Hepatocyte (in vitro differentiated cells): ENCODE measurements at regions not wholly inside any gene's neighbourhood (a gene's known extent, or its start where the extent isn't known, plus 50 kb on each side); places are given as distances from the start of the nearest gene placed in this dataset.

Experiments
- DNase-seq: peaks from one replicate; pipeline ENCODE4 v3.0.0-alpha.2; 2016; ENCODE audit warnings: low spot score
- H2AFZ ChIP-seq: fragments of 200-600 bp; sonication (generic); 2 replicates; pipeline ENCODE4 v1.6.0; 2016; ENCODE audit warnings: antibody characterized with exemption, mild to moderate bottlenecking
- H3K27ac ChIP-seq: fragments of 200-600 bp; sonication (generic); 2 replicates; pipeline ENCODE4 v1.5.1; 2016; ENCODE audit warnings: mild to moderate bottlenecking
- H3K27me3 ChIP-seq: fragments of 200-600 bp; sonication (generic); 2 replicates; pipeline ENCODE4 v1.6.1; 2016
- H3K36me3 ChIP-seq: fragments of 200-600 bp; sonication (generic); replicated peaks from 2 replicates; pipeline ENCODE4 v1.5.1; 2016; ENCODE audit warnings: low read depth; ENCODE audit not compliant: insufficient read depth
- H3K4me1 ChIP-seq: fragments of 200-600 bp; sonication (generic); 2 replicates; pipeline ENCODE4 v1.5.1; 2016; ENCODE audit warnings: mild to moderate bottlenecking, moderate library complexity; ENCODE audit not compliant: insufficient read depth
- H3K4me2 ChIP-seq: fragments of 200-600 bp; sonication (generic); 2 replicates; pipeline ENCODE4 v1.6.0; 2016
- H3K4me3 ChIP-seq: fragments of 200-600 bp; sonication (generic); 2 replicates; pipeline ENCODE4 v1.5.1; 2016; ENCODE audit warnings: mild to moderate bottlenecking
- H3K79me2 ChIP-seq: fragments of 200-600 bp; sonication (generic); 2 replicates; pipeline ENCODE4 v1.6.0; 2017; ENCODE audit warnings: mild to moderate bottlenecking
- H3K9me2 ChIP-seq: fragments of 200-600 bp; sonication (generic); replicated peaks from 2 replicates; pipeline ENCODE4 v1.6.0; 2017; ENCODE audit warnings: mild to moderate bottlenecking; ENCODE audit not compliant: insufficient read depth
- H3K9me3 ChIP-seq: fragments of 200-600 bp; sonication (generic); 2 replicates; pipeline ENCODE4 v1.5.1; 2016; ENCODE audit warnings: low read depth, mild to moderate bottlenecking
- H4K20me1 ChIP-seq: fragments of 200-600 bp; sonication (generic); 2 replicates; pipeline ENCODE4 v1.6.0; 2016; ENCODE audit warnings: mild to moderate bottlenecking; ENCODE audit not compliant: insufficient read depth, poor library complexity, severe bottlenecking
- CTCF ChIP-seq: fragments of 200-600 bp; sonication (generic); IDR thresholded peaks from 2 replicates; pipeline ENCODE4 v1.5.1; 2016; ENCODE audit warnings: antibody characterized with exemption, mild to moderate bottlenecking; ENCODE audit not compliant: poor library complexity
- EZH2 ChIP-seq: fragments of 200-600 bp; sonication (generic); IDR thresholded peaks from 2 replicates; pipeline ENCODE4 v1.6.1; 2016; ENCODE audit warnings: antibody characterized with exemption, mild to moderate bottlenecking, borderline replicate concordance
- EZH2phosphoT487 ChIP-seq: fragments of 200-600 bp; sonication (generic); IDR thresholded peaks from one replicate; pipeline ENCODE4 v1.6.1; 2018; ENCODE audit warnings: antibody characterized with exemption, mild to moderate bottlenecking, low read depth, moderate library complexity; ENCODE audit not compliant: unreplicated experiment, severe bottlenecking
- WGBS: methylation state at CpG from one replicate; pipeline ENCODE4 v1.1.6; 2016; ENCODE audit warnings: low lambda C conversion rate; ENCODE audit errors: missing lambda C conversion rate; 5-methylcytosine and 5-hydroxymethylcytosine counted together

GRCh38 chr4:162282684-162283083, 118.9 kb upstream of the FSTL5 start:
- no peaks in the 10 kb centered on the region for H3K9me3 ChIP-seq
- DNase-seq = no peak

GRCh38 chr4:162274354-162274753, 110.6 kb upstream of the FSTL5 start:
- no peaks in the 10 kb centered on the region for H3K36me3 ChIP-seq
- no peak for DNase-seq
- no peak overlapping the region for H3K4me2 ChIP-seq
- TF ChIP-seq EZH2phosphoT487 (no peak), CTCF (no peak), EZH2 (no peak)
- H3K79me2 ChIP-seq = no peaks in the 10 kb centered on the region
- H2AFZ ChIP-seq = no peak overlapping the region
- H4K20me1 ChIP-seq = no peaks in the 10 kb centered on the region
- 90% methylated on average over 1 of the region's 1 CpG for WGBS
- no peaks in the 10 kb centered on the region for H3K9me2 ChIP-seq
- H3K4me3 ChIP-seq = no peak overlapping the region
- no peaks in the 10 kb centered on the region for H3K9me3 ChIP-seq
- H3K27ac ChIP-seq = no peak overlapping the region
- no peaks in the 10 kb centered on the region for H3K27me3 ChIP-seq
- no peaks in the 10 kb centered on the region for H3K4me1 ChIP-seq

More at GRCh38 chr4:162282684-162283083, 118.9 kb upstream of the FSTL5 start:
- Histone ChIP-seq H3K27me3 (no peaks in the 10 kb centered on the region), H3K4me1 (no peaks in the 10 kb centered on the region), H3K4me3 (no peak overlapping the region), H3K9me2 (no peaks in the 10 kb centered on the region), H3K36me3 (no peaks in the 10 kb centered on the region), H2AFZ (no peak overlapping the region), H3K4me2 (no peak overlapping the region), H4K20me1 (no peaks in the 10 kb centered on the region), H3K79me2 (no peaks in the 10 kb centered on the region), H3K27ac (no peak overlapping the region)
- no peak for TF ChIP-seq EZH2phosphoT487
- no peak for TF ChIP-seq CTCF
- TF ChIP-seq EZH2 = no peak
- WGBS = 84% methylated on average over 3 of the region's 3 CpGs

GRCh38 chr4:162272215-162272614, 108.4 kb upstream of the FSTL5 start:
- Histone ChIP-seq H3K4me1 (no peaks in the 10 kb centered on the region), H3K9me2 (no peaks in the 10 kb centered on the region), H3K4me2 (no peak overlapping the region), H3K27ac (no peak overlapping the region), H3K4me3 (no peak overlapping the region), H2AFZ (no peak overlapping the region), H3K36me3 (no peaks in the 10 kb centered on the region), H3K79me2 (no peaks in the 10 kb centered on the region), H4K20me1 (no peaks in the 10 kb centered on the region), H3K27me3 (no peaks in the 10 kb centered on the region), H3K9me3 (no peaks in the 10 kb centered on the region)
- no peak for DNase-seq
- WGBS = 81% methylated on average over 2 of the region's 2 CpGs
- TF ChIP-seq CTCF = no peak
- TF ChIP-seq EZH2 = no peak
- TF ChIP-seq EZH2phosphoT487 = no peak

- WGBS = 85% methylated on average over 4 of the region's 4 CpGs
- Histone ChIP-seq H3K27me3 (no peaks in the 10 kb centered on the region), H3K79me2 (no peaks in the 10 kb centered on the region)
Measured at GRCh38 chr4:162268911-162269310, 105.1 kb upstream of the FSTL5 start.

More at GRCh38 chr4:162268911-162269310, 105.1 kb upstream of the FSTL5 start:
- TF ChIP-seq EZH2phosphoT487 = no peak
- TF ChIP-seq CTCF = no peak
- TF ChIP-seq EZH2 = no peak
- H3K9me3 ChIP-seq = peaks cover 9% of the 10 kb centered on the region
- no peaks in the 10 kb centered on the region for H3K4me1 ChIP-seq
- H3K9me2 ChIP-seq = no peaks in the 10 kb centered on the region
- no peak overlapping the region for H2AFZ ChIP-seq
- no peak overlapping the region for H3K27ac ChIP-seq
- H4K20me1 ChIP-seq = no peaks in the 10 kb centered on the region
- no peaks in the 10 kb centered on the region for H3K36me3 ChIP-seq
- no peak for DNase-seq
- H3K4me2 ChIP-seq = no peak overlapping the region
- no peak overlapping the region for H3K4me3 ChIP-seq
